Spleen (tissue), 7 donors: ENCODE measurements at regions not wholly inside any gene's neighbourhood (a gene's known extent, or its start where the extent isn't known, plus 50 kb on each side); places are given as distances from the start of the nearest gene placed in this dataset.

Experiments used
- POLR2A ChIP-seq, 3 donors: fragments of 450-650 bp; IDR thresholded peaks; one replicate each; pipeline ENCODE4 v1.5.1; 2017; ENCODE audit warnings: antibody characterized with exemption in 3 of 3, mild to moderate bottlenecking in 1 of 3
- TF ChIP-seq, protein P1 (sequence below), 11 experiments: fragments of 200-600 bp in 7 of 11; fragments of 450-650 bp in 4 of 11; sonication (generic) in 4 of 11; IDR thresholded peaks in 8 of 11; conservative IDR thresholded peaks in 3 of 11; 1 replicate in 7 of 11; 2 replicates in 4 of 11; pipeline versions ENCODE4 v1.4.0 to v1.8.0; 2016 to 2021; ENCODE audit warnings: antibody characterized with exemption in 11 of 11, inconsistent platforms in 4 of 11, mild to moderate bottlenecking in 1 of 11
- donor health status: DM: no; HTN: no; CAD: no; lungs with moderate emphysema.
- donor health status: DM: no; HTN: no; CAD: no.
- donor health status: DM: no; HTN: no; CAD: no.

DNA sequence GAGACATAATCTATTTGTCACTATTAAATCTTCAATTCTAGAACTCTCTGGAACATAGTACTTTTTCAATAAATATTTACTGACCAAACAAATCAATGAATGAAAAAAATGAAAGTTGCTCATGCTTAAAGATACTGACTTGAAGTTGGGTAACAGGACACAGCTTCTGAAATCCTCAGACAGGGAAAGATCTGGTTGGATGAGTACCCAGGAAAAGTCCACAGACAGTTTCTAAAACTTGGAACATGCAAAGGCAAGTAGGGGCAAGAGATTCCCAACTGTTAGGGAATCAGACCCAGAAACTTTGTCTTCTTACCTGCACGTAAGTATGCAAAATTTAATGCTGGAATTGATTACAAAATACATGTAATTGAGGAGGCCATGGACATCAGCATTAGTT lies 366.2 kb downstream of the ACTL7B start:
- TF ChIP-seq, protein P1, sequence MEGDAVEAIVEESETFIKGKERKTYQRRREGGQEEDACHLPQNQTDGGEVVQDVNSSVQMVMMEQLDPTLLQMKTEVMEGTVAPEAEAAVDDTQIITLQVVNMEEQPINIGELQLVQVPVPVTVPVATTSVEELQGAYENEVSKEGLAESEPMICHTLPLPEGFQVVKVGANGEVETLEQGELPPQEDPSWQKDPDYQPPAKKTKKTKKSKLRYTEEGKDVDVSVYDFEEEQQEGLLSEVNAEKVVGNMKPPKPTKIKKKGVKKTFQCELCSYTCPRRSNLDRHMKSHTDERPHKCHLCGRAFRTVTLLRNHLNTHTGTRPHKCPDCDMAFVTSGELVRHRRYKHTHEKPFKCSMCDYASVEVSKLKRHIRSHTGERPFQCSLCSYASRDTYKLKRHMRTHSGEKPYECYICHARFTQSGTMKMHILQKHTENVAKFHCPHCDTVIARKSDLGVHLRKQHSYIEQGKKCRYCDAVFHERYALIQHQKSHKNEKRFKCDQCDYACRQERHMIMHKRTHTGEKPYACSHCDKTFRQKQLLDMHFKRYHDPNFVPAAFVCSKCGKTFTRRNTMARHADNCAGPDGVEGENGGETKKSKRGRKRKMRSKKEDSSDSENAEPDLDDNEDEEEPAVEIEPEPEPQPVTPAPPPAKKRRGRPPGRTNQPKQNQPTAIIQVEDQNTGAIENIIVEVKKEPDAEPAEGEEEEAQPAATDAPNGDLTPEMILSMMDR (IDR thresholded peaks at IDR 0.05 in 8 of 11, conservative IDR thresholded peaks at IDR 0.05 in 3 of 11): no peak
- no peak for TF ChIP-seq POLR2A (IDR thresholded peaks at IDR 0.05)
